ENCODE measurements at regions not wholly inside any gene's neighbourhood (a gene's known extent, or its start where the extent isn't known, plus 50 kb on each side); places are given as distances from the start of the nearest gene placed in this dataset.

DNA sequence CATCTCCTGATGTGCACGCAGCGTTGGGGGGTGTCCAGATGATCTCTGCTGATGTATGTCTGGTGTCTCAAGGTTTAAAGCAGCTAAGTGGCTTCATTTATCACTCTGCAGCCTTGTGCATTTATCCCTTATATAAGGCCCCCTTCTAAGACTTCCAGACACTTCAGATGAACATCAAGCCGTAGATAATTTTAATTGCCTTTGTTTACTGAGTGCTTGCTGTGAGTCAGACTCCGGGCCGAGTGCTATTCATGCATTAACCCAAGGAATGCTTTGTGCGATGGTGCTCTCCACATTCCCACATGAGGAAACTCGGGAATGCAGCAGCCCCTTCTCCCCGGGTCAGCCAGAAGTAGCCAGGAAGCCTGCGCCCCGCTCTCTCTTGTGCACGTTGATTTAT is 328.6 kb upstream of the COBL start:
- H3K4me3 ChIP-seq (ENCODE audit: low read length), result no peak overlapping the region
- H3K4me3 Mint-ChIP-seq, result no peak overlapping the region
- intact Hi-C loops (cut with micrococcal nuclease), result no loop called here
- POLR2A ChIA-PET, result no interaction called here
- H3K27ac ChIP-seq (ENCODE audit: low read depth, low read length), result no peak overlapping the region
- H3K4me1 ChIP-seq (ENCODE audit: control insufficient read depth in 2 of 2, insufficient read depth in 2 of 2, low read length in 2 of 2), result no peaks in the 10 kb centered on the region
- DNase-seq (no peak), ATAC-seq (no peak)
- no peaks in the 10 kb centered on the region for H3K27me3 ChIP-seq (ENCODE audit: control insufficient read depth in 2 of 2, insufficient read depth in 2 of 2, low read length in 2 of 2)
- CTCF ChIA-PET, result no interaction called here
- H3K27me3 Mint-ChIP-seq, result no peaks in the 10 kb centered on the region
- no peaks in the 10 kb centered on the region for H3K36me3 ChIP-seq (ENCODE audit: control insufficient read depth in 2 of 3, insufficient read depth in 3 of 3, low read length in 3 of 3)
- no peaks in the 10 kb centered on the region for H3K4me1 Mint-ChIP-seq
- no peaks in the 10 kb centered on the region for H3K36me3 Mint-ChIP-seq
- no peak overlapping the region for H3K27ac Mint-ChIP-seq
- H3K9me3 ChIP-seq (ENCODE audit: control insufficient read depth in 2 of 3, low read length in 3 of 3), result no peaks in the 10 kb centered on the region
- H3K9me3 Mint-ChIP-seq, result peaks cover 0 to 16% (median 4%) of the 10 kb centered on the region in 11 donors

DNA sequence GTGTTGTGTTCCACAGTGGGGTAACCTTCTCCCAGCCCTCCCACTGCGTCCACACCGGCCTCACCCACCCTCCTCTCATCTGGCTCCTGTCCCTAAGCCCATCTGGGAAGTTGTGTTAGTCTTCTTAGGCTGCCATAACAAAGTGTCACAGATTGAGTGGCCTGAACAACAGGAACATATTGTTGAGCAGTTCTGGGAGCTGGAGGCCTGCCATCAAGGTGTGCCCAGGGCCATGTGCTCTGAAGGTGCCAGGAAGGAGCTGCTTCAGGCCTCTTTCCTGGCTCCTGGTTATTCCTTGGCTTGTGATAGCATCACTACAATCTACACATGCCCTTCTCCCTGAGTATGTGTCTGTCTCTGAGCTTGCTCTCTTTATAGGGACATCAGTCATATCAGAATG is 327.6 kb upstream of the COBL start:
- Histone ChIP-seq H3K4me3 (ENCODE audit: low read length) (no peak overlapping the region), H3K9me3 (ENCODE audit: control insufficient read depth in 2 of 3, low read length in 3 of 3) (no peaks in the 10 kb centered on the region), H3K36me3 (ENCODE audit: control insufficient read depth in 2 of 3, insufficient read depth in 3 of 3, low read length in 3 of 3) (no peaks in the 10 kb centered on the region), H3K27me3 (ENCODE audit: control insufficient read depth in 2 of 2, insufficient read depth in 2 of 2, low read length in 2 of 2) (no peaks in the 10 kb centered on the region), H3K27ac (ENCODE audit: low read depth, low read length) (no peak overlapping the region), H3K4me1 (ENCODE audit: control insufficient read depth in 2 of 2, insufficient read depth in 2 of 2, low read length in 2 of 2) (no peaks in the 10 kb centered on the region)
- DNase-seq (no peak), ATAC-seq (no peak)
- intact Hi-C loops (cut with micrococcal nuclease), result no loop called here
- no peak overlapping the region for H3K27ac Mint-ChIP-seq
- peaks cover 0 to 16% (median 4%) of the 10 kb centered on the region in 11 donors for H3K9me3 Mint-ChIP-seq
- no peaks in the 10 kb centered on the region for H3K4me1 Mint-ChIP-seq
- H3K4me3 Mint-ChIP-seq, result no peak overlapping the region
- H3K36me3 Mint-ChIP-seq, result no peaks in the 10 kb centered on the region
- no peaks in the 10 kb centered on the region for H3K27me3 Mint-ChIP-seq
- CTCF ChIA-PET, result no interaction called here
- POLR2A ChIA-PET, result no interaction called here

DNA sequence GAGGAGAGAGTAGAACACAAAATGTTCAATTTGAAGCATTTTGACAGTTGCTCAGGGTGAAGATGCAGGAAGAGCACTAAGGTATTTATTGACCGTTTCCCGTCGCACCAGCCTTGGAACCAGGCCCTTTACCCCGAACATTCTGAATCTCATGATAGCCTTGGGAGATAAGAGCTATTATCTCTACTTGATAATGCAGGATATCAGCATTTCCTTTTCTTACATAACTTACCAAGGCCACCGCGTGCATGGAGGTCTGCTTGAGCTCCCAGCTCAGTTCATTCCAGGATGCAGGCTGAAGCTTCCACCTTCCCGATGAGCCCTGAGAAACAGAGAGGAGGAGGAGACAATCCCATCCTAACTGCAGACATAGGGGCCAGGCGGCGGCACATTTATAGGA is 324.2 kb upstream of the COBL start:
- ATAC-seq (no peak), DNase-seq (no peak)
- H3K4me3 Mint-ChIP-seq, result no peak overlapping the region
- no peaks in the 10 kb centered on the region for H3K4me1 ChIP-seq (ENCODE audit: control insufficient read depth in 2 of 2, insufficient read depth in 2 of 2, low read length in 2 of 2)
- no peaks in the 10 kb centered on the region for H3K4me1 Mint-ChIP-seq
- H3K27me3 ChIP-seq (ENCODE audit: control insufficient read depth in 2 of 2, insufficient read depth in 2 of 2, low read length in 2 of 2), result no peaks in the 10 kb centered on the region
- H3K4me3 ChIP-seq (ENCODE audit: low read length), result no peak overlapping the region
- ChIA-PET POLR2A (no interaction called here), CTCF (no interaction called here)
- no peaks in the 10 kb centered on the region for H3K36me3 Mint-ChIP-seq
- no peaks in the 10 kb centered on the region for H3K9me3 ChIP-seq (ENCODE audit: control insufficient read depth in 2 of 3, low read length in 3 of 3)
- intact Hi-C loops (cut with micrococcal nuclease), result no loop called here
- no peak overlapping the region for H3K27ac Mint-ChIP-seq
- H3K27me3 Mint-ChIP-seq, result peaks cover 0 to 5% (median 0%) of the 10 kb centered on the region in 5 donors
- peaks cover 0 to 8% (median under 1%) of the 10 kb centered on the region in 11 donors for H3K9me3 Mint-ChIP-seq
- no peak overlapping the region for H3K27ac ChIP-seq (ENCODE audit: low read depth, low read length)
- H3K36me3 ChIP-seq (ENCODE audit: control insufficient read depth in 2 of 3, insufficient read depth in 3 of 3, low read length in 3 of 3), result no peaks in the 10 kb centered on the region

DNA sequence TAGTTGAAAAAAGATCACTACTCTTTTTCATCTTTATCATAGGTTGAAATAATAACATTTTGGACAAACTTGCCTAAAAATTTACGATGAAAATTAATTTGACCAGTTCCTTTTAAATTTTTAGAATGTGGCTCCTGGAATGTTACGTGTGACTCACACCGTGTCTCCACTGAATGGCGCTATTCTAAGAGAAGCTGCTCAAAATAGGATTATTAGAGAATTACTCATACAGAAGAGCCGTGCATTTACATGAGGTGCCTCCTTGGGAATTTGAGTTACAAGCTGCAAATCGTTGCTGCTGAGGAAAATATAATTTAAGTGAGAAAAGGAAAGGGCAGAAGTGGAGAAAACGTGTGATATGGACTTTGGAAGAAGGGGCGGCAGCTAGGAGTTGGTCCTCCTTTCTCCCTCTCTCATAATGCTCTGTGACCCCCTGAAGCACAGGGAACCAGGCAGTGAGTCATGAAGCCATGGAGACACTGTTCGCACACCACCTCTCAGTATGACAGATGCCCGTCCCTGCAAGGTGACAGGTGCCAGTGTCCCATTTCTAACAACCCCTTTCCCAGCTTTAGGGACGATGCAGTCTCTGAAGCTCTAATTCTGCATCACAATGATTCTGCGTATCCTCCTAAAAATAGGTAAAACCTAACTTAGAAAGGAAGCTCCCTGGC is 323.2 kb upstream of the COBL start:
- Mint-ChIP-seq H3K4me1 (no peaks in the 10 kb centered on the region), H3K27me3 (peaks cover 0 to 10% (median 0%) of the 10 kb centered on the region in 5 donors), H3K4me3 (no peak overlapping the region), H3K9me3 (peaks cover 0 to 11% (median 4%) of the 10 kb centered on the region in 11 donors), H3K36me3 (no peaks in the 10 kb centered on the region), H3K27ac (no peak overlapping the region)
- H3K4me3 ChIP-seq (ENCODE audit: low read length), result no peak overlapping the region
- no peak overlapping the region for H3K27ac ChIP-seq (ENCODE audit: low read depth, low read length)
- ChIA-PET CTCF (no interaction called here), POLR2A (no interaction called here)
- H3K4me1 ChIP-seq (ENCODE audit: control insufficient read depth in 2 of 2, insufficient read depth in 2 of 2, low read length in 2 of 2), result no peaks in the 10 kb centered on the region
- no peaks in the 10 kb centered on the region for H3K27me3 ChIP-seq (ENCODE audit: control insufficient read depth in 2 of 2, insufficient read depth in 2 of 2, low read length in 2 of 2)
- no peaks in the 10 kb centered on the region for H3K9me3 ChIP-seq (ENCODE audit: control insufficient read depth in 2 of 3, low read length in 3 of 3)
- DNase-seq (no peak), ATAC-seq (no peak)
- H3K36me3 ChIP-seq (ENCODE audit: control insufficient read depth in 2 of 3, insufficient read depth in 3 of 3, low read length in 3 of 3), result no peaks in the 10 kb centered on the region
- intact Hi-C loops (cut with micrococcal nuclease), result no loop called here

DNA sequence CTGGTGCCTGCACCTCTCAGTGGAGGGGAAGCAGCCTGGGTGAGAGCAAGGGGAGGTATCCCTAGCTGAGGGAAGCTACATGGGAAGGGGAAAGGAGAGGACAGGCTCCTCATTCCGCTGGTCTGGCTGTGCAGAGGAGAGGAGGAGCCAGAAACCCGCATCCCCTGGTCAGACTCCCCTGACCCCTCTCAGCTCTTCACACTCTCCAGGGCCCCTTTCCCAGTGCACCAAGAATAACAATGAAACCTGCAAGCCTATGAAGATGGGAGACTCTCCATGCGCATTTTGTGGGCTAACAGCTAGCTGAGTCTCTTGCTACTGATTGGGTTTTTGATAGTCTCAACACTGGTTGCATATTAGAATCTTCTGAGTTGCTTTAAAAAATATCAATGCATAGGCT is 319.9 kb upstream of the COBL start:
- POLR2A ChIA-PET, result no interaction called here
- ATAC-seq, result no peak

DNA sequence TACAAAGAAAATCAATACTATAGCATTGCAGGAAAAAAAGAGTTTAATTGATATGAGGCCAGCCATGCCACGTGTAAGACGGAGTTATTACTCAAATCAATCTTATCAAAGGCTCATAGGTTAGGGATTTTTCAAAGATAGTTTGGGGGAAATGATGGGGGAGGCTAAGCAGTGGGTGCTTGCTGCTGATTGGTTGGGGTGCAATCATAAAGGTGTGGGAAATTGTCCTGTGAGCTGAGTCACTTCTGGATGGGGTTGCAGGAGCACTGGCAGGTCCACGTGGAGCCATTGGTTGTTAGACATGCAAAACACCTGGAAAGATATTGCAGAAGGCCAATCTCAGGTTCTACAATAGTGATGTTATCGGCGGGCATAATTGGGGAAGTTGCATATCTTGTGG is 319.2 kb upstream of the COBL start:
- H3K4me3 ChIP-seq (ENCODE audit: low read length), result no peak overlapping the region
- H3K4me3 Mint-ChIP-seq, result no peak overlapping the region
- intact Hi-C loops (cut with micrococcal nuclease), result no loop called here

More for the DNA sequence above, 319.9 kb upstream of the COBL start:
- no peak overlapping the region for H3K4me3 ChIP-seq (ENCODE audit: low read length)
- no peaks in the 10 kb centered on the region for H3K27me3 ChIP-seq (ENCODE audit: control insufficient read depth in 2 of 2, insufficient read depth in 2 of 2, low read length in 2 of 2)
- no peak overlapping the region for H3K27ac Mint-ChIP-seq
- no peaks in the 10 kb centered on the region for H3K4me1 Mint-ChIP-seq
- intact Hi-C loops (cut with micrococcal nuclease), result no loop called here
- H3K9me3 ChIP-seq (ENCODE audit: control insufficient read depth in 2 of 3, low read length in 3 of 3), result no peaks in the 10 kb centered on the region
- no peak overlapping the region for H3K27ac ChIP-seq (ENCODE audit: low read depth, low read length)
- peaks cover 0 to 14% (median 0%) of the 10 kb centered on the region in 5 donors for H3K27me3 Mint-ChIP-seq
- H3K36me3 ChIP-seq (ENCODE audit: control insufficient read depth in 2 of 3, insufficient read depth in 3 of 3, low read length in 3 of 3), result no peaks in the 10 kb centered on the region
- peaks cover 0 to 14% (median 4%) of the 10 kb centered on the region in 11 donors for H3K9me3 Mint-ChIP-seq
- no peak overlapping the region for H3K4me3 Mint-ChIP-seq
- CTCF ChIA-PET, result no interaction called here
- peaks cover 0 to 3% (median 0%) of the 10 kb centered on the region in 5 donors for H3K36me3 Mint-ChIP-seq
- no peak for DNase-seq
- no peaks in the 10 kb centered on the region for H3K4me1 ChIP-seq (ENCODE audit: control insufficient read depth in 2 of 2, insufficient read depth in 2 of 2, low read length in 2 of 2)

DNA sequence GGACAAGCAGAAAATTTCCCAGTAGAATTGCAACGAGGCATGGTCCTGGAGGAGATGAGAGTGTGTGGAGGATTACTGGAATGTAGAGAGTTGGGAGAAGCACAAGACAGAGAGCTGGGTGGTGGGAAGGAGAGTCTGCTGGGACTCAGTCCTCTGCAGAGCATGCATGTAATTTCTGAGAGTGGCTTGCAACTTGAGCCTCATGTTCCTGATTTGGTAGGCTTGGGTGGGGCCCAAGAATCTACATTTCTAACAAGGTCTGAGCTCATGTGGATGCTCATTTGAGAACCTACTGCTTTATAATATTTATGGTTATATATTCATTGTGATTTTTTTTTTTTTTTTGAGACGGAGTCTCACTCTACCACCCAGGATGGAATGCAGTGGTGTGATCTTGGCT is 317.9 kb upstream of the COBL start:
- intact Hi-C loops (cut with micrococcal nuclease), result no loop called here
- peaks cover 0 to 3% (median 0%) of the 10 kb centered on the region in 5 donors for H3K36me3 Mint-ChIP-seq
- no peaks in the 10 kb centered on the region for H3K9me3 ChIP-seq (ENCODE audit: control insufficient read depth in 2 of 3, low read length in 3 of 3)
- POLR2A ChIA-PET, result no interaction called here
- no peak overlapping the region for H3K27ac ChIP-seq (ENCODE audit: low read depth, low read length)
- no peak overlapping the region for H3K27ac Mint-ChIP-seq
- H3K4me3 Mint-ChIP-seq, result no peak overlapping the region
- no peaks in the 10 kb centered on the region for H3K4me1 ChIP-seq (ENCODE audit: control insufficient read depth in 2 of 2, insufficient read depth in 2 of 2, low read length in 2 of 2)
- no peaks in the 10 kb centered on the region for H3K27me3 ChIP-seq (ENCODE audit: control insufficient read depth in 2 of 2, insufficient read depth in 2 of 2, low read length in 2 of 2)
- peaks cover 0 to 14% (median 0%) of the 10 kb centered on the region in 5 donors for H3K27me3 Mint-ChIP-seq
- no peaks in the 10 kb centered on the region for H3K4me1 Mint-ChIP-seq
- H3K9me3 Mint-ChIP-seq, result peaks cover 0 to 19% (median 7%) of the 10 kb centered on the region in 11 donors
- no peak overlapping the region for H3K4me3 ChIP-seq (ENCODE audit: low read length)
- DNase-seq, result no peak
- no peak for ATAC-seq
- H3K36me3 ChIP-seq (ENCODE audit: control insufficient read depth in 2 of 3, insufficient read depth in 3 of 3, low read length in 3 of 3), result no peaks in the 10 kb centered on the region
- CTCF ChIA-PET, result no interaction called here

More for the DNA sequence above, 319.2 kb upstream of the COBL start:
- Mint-ChIP-seq H3K27me3 (peaks cover 0 to 14% (median 0%) of the 10 kb centered on the region in 5 donors), H3K4me1 (no peaks in the 10 kb centered on the region), H3K36me3 (peaks cover 0 to 3% (median 0%) of the 10 kb centered on the region in 5 donors), H3K27ac (no peak overlapping the region), H3K9me3 (peaks cover 0 to 14% (median 8%) of the 10 kb centered on the region in 11 donors)
- no peaks in the 10 kb centered on the region for H3K9me3 ChIP-seq (ENCODE audit: control insufficient read depth in 2 of 3, low read length in 3 of 3)
- POLR2A ChIA-PET, result interaction anchor here (0.6 kb wide), 1 partner anchor 8 kb away, joined by 3 read pairs; no protein-coding TSS in a partner anchor
- H3K36me3 ChIP-seq (ENCODE audit: control insufficient read depth in 2 of 3, insufficient read depth in 3 of 3, low read length in 3 of 3), result no peaks in the 10 kb centered on the region
- ATAC-seq (no peak), DNase-seq (no peak)
- CTCF ChIA-PET, result no interaction called here
- no peak overlapping the region for H3K27ac ChIP-seq (ENCODE audit: low read depth, low read length)
- H3K4me1 ChIP-seq (ENCODE audit: control insufficient read depth in 2 of 2, insufficient read depth in 2 of 2, low read length in 2 of 2), result no peaks in the 10 kb centered on the region
- no peaks in the 10 kb centered on the region for H3K27me3 ChIP-seq (ENCODE audit: control insufficient read depth in 2 of 2, insufficient read depth in 2 of 2, low read length in 2 of 2)
